ENCODE measurements at regions not wholly inside any gene's neighbourhood (a gene's known extent, or its start where the extent isn't known, plus 50 kb on each side); places are given as distances from the start of the nearest gene placed in this dataset.

DNA sequence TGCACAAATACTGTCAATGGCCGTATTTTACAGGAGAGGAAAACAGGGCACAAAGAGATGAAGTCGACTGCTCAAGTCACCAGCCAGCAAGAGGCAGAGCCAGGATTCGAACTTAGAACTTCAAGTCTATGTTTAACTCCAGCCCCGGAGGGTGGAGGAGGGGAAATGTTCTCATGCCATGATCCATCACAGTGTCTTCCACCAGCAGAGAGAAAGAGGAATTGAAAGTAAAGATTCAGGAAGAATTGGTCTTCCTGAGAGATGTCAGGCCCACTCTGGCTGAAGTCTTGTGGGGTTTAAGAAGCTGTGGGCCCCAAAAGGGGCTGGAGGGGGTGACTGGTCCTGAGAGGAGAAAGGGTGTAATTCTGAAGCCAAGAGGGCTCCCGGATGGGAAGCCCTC is 260.0 kb downstream of the TNS1 start:
- TF ChIP-seq, protein P1, sequence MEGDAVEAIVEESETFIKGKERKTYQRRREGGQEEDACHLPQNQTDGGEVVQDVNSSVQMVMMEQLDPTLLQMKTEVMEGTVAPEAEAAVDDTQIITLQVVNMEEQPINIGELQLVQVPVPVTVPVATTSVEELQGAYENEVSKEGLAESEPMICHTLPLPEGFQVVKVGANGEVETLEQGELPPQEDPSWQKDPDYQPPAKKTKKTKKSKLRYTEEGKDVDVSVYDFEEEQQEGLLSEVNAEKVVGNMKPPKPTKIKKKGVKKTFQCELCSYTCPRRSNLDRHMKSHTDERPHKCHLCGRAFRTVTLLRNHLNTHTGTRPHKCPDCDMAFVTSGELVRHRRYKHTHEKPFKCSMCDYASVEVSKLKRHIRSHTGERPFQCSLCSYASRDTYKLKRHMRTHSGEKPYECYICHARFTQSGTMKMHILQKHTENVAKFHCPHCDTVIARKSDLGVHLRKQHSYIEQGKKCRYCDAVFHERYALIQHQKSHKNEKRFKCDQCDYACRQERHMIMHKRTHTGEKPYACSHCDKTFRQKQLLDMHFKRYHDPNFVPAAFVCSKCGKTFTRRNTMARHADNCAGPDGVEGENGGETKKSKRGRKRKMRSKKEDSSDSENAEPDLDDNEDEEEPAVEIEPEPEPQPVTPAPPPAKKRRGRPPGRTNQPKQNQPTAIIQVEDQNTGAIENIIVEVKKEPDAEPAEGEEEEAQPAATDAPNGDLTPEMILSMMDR (IDR thresholded peaks at IDR 0.05) = no peak
- TF ChIP-seq POLR2A (IDR thresholded peaks at IDR 0.05) (no peak), POLR2AphosphoS5 (IDR thresholded peaks at IDR 0.05) (no peak), EP300 (IDR thresholded peaks at IDR 0.05) (no peak)
